Suprapubic skin (tissue), 4 donors: ENCODE measurements at regions not wholly inside any gene's neighbourhood (a gene's known extent, or its start where the extent isn't known, plus 50 kb on each side); places are given as distances from the start of the nearest gene placed in this dataset.

Experiments used
- DNase-seq, 2 donors: peaks; one replicate each; pipeline ENCODE4 v3.0.0-alpha.2; 2019; ENCODE audit warnings: low spot score in 2 of 2
- H3K27ac ChIP-seq: fragments of 200-600 bp; sonication (generic); one replicate; pipeline ENCODE4 v1.5.1; 2019
- H3K27me3 ChIP-seq: fragments of 200-600 bp; sonication (generic); one replicate; pipeline ENCODE4 v1.5.1; 2019
- H3K36me3 ChIP-seq: fragments of 200-600 bp; sonication (generic); one replicate; pipeline ENCODE4 v1.5.1; 2019
- H3K4me1 ChIP-seq: fragments of 200-600 bp; sonication (generic); one replicate; pipeline ENCODE4 v1.5.1; 2019
- H3K4me3 ChIP-seq: fragments of 200-600 bp; sonication (generic); one replicate; pipeline ENCODE4 v1.5.1; 2019; ENCODE audit warnings: mild to moderate bottlenecking
- H3K9me3 ChIP-seq: fragments of 200-600 bp; sonication (generic); one replicate; pipeline ENCODE4 v1.5.1; 2019
- CTCF ChIP-seq, 2 donors: fragments of 200-600 bp in 1 of 2; fragments of 450-650 bp in 1 of 2; sonication (generic) in 1 of 2; IDR thresholded peaks; one replicate each; pipeline ENCODE4 v1.5.1; 2016 to 2019; ENCODE audit warnings: antibody characterized with exemption in 2 of 2, mild to moderate bottlenecking in 1 of 2, moderate library complexity in 1 of 2
- EP300 ChIP-seq: sonication (generic); formaldehyde crosslinking; IDR thresholded peaks from one replicate; pipeline ENCODE4 v1.6.1; 2017; ENCODE audit warnings: antibody characterized with exemption
- POLR2A ChIP-seq, 2 donors: fragments of 450-650 bp; IDR thresholded peaks; one replicate each; pipeline ENCODE4 v1.6.1; 2017; ENCODE audit warnings: antibody characterized with exemption in 2 of 2, mild to moderate bottlenecking in 2 of 2, moderate library complexity in 2 of 2
- POLR2AphosphoS5 ChIP-seq, 3 donors: sonication (generic); formaldehyde crosslinking; IDR thresholded peaks; one replicate each; pipeline ENCODE4 v1.6.1; 2017; ENCODE audit warnings: antibody characterized with exemption in 3 of 3
- WGBS: methylation state at CpG from one replicate; pipeline ENCODE4 v1.1.5; 2018; 5-methylcytosine and 5-hydroxymethylcytosine counted together

GRCh38 chr1:2863648-2863963 lies 62.1 kb upstream of the TTC34 start:
- Histone ChIP-seq H3K36me3 (no peaks in the 10 kb centered on the region), H3K27me3 (peaks cover 83% of the 10 kb centered on the region)
- no CpG with 5 or more reads among the region's 12 CpGs for WGBS

GRCh38 chr1:2864203-2864905 lies 62.9 kb upstream of the TTC34 start:
- Histone ChIP-seq H3K36me3 (no peaks in the 10 kb centered on the region), H3K4me1 (no peaks in the 10 kb centered on the region), H3K4me3 (no peak overlapping the region), H3K27ac (no peak overlapping the region), H3K27me3 (peaks cover 88% of the 10 kb centered on the region), H3K9me3 (no peaks in the 10 kb centered on the region)
- TF ChIP-seq EP300: no peak
- 32% methylated on average over 13 of the region's 29 CpGs for WGBS
- DNase-seq: no peak

More at GRCh38 chr1:2863648-2863963, 62.1 kb upstream of the TTC34 start:
- Histone ChIP-seq H3K4me1 (no peaks in the 10 kb centered on the region), H3K9me3 (no peaks in the 10 kb centered on the region), H3K27ac (no peak overlapping the region), H3K4me3 (no peak overlapping the region)
- DNase-seq: no peak
- TF ChIP-seq POLR2AphosphoS5 (IDR thresholded peaks at IDR 0.05) (no peak), EP300 (no peak), CTCF (IDR thresholded peaks at IDR 0.05) (no peak), POLR2A (IDR thresholded peaks at IDR 0.05) (no peak)

- no peak for TF ChIP-seq CTCF (IDR thresholded peaks at IDR 0.05)
- no peak for TF ChIP-seq POLR2A (IDR thresholded peaks at IDR 0.05)
- no peak for TF ChIP-seq POLR2AphosphoS5 (IDR thresholded peaks at IDR 0.05)
- TF ChIP-seq EP300: no peak
- Histone ChIP-seq H3K27ac (no peak overlapping the region), H3K27me3 (peaks cover 92% of the 10 kb centered on the region), H3K4me1 (no peaks in the 10 kb centered on the region), H3K9me3 (no peaks in the 10 kb centered on the region), H3K4me3 (no peak overlapping the region), H3K36me3 (no peaks in the 10 kb centered on the region)
- DNase-seq: no peak
- 65% methylated on average over 3 of the region's 9 CpGs for WGBS
These were observed 63.5 kb upstream of the TTC34 start for GRCh38 chr1:2865000-2865399.

- peaks cover 90% of the 10 kb centered on the region for H3K27me3 ChIP-seq
- H3K4me3 ChIP-seq: no peak overlapping the region
- H3K27ac ChIP-seq: no peak overlapping the region
- DNase-seq: no peak
- 67% methylated on average over 10 of the region's 28 CpGs for WGBS
- H3K36me3 ChIP-seq: no peaks in the 10 kb centered on the region
- H3K4me1 ChIP-seq: no peaks in the 10 kb centered on the region
- H3K9me3 ChIP-seq: peaks cover under 1% of the 10 kb centered on the region
- TF ChIP-seq EP300: no peak
- TF ChIP-seq CTCF (IDR thresholded peaks at IDR 0.05): no peak
- no peak for TF ChIP-seq POLR2AphosphoS5 (IDR thresholded peaks at IDR 0.05)
- no peak for TF ChIP-seq POLR2A (IDR thresholded peaks at IDR 0.05)
These were observed 64.3 kb upstream of the TTC34 start for GRCh38 chr1:2865571-2866421.

GRCh38 chr1:2866422-2867086 lies 65.1 kb upstream of the TTC34 start:
- 51% methylated on average over 11 of the region's 26 CpGs for WGBS
- no peak for DNase-seq
- peaks cover 82% of the 10 kb centered on the region for H3K27me3 ChIP-seq
- H3K9me3 ChIP-seq: peaks cover 8% of the 10 kb centered on the region
- no peaks in the 10 kb centered on the region for H3K36me3 ChIP-seq
- H3K4me1 ChIP-seq: no peaks in the 10 kb centered on the region
- H3K27ac ChIP-seq: no peak overlapping the region
- H3K4me3 ChIP-seq: no peak overlapping the region
- TF ChIP-seq CTCF (IDR thresholded peaks at IDR 0.05) (no peak), POLR2AphosphoS5 (IDR thresholded peaks at IDR 0.05) (no peak), EP300 (no peak), POLR2A (IDR thresholded peaks at IDR 0.05) (no peak)
